ENCODE measurements at regions not wholly inside any gene's neighbourhood (a gene's known extent, or its start where the extent isn't known, plus 50 kb on each side); places are given as distances from the start of the nearest gene placed in this dataset.
"Not testable (repeated sequence)": the region's sequence is repeated elsewhere in the genome, so short reads cannot be mapped to it uniquely, and the experiment has no call there.

GRCh38 chr2:105477050-105477620 lies 78.3 kb upstream of the FHL2 start:
- not testable (repeated sequence) for TF ChIP-seq CTCF (IDR thresholded peaks at IDR 0.05; ENCODE audit: low read depth, low read length, missing input control); ZBTB33 (IDR thresholded peaks at IDR 0.05); REST (IDR thresholded peaks at IDR 0.05); FOXA1 (IDR thresholded peaks at IDR 0.05); SP1 (IDR thresholded peaks at IDR 0.05)

Measured in liver (tissue), 3 donors.